ENCODE measurements at regions not wholly inside any gene's neighbourhood (a gene's known extent, or its start where the extent isn't known, plus 50 kb on each side); places are given as distances from the start of the nearest gene placed in this dataset.

GRCh38 chrX:16474511-16474910 lies 175.4 kb upstream of the S100G start:
- TF ChIP-seq, protein P1, sequence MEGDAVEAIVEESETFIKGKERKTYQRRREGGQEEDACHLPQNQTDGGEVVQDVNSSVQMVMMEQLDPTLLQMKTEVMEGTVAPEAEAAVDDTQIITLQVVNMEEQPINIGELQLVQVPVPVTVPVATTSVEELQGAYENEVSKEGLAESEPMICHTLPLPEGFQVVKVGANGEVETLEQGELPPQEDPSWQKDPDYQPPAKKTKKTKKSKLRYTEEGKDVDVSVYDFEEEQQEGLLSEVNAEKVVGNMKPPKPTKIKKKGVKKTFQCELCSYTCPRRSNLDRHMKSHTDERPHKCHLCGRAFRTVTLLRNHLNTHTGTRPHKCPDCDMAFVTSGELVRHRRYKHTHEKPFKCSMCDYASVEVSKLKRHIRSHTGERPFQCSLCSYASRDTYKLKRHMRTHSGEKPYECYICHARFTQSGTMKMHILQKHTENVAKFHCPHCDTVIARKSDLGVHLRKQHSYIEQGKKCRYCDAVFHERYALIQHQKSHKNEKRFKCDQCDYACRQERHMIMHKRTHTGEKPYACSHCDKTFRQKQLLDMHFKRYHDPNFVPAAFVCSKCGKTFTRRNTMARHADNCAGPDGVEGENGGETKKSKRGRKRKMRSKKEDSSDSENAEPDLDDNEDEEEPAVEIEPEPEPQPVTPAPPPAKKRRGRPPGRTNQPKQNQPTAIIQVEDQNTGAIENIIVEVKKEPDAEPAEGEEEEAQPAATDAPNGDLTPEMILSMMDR (conservative IDR thresholded peaks at IDR 0.05; ENCODE audit: low read length) = no peak
- no peak for TF ChIP-seq EZH2phosphoT487 (IDR thresholded peaks at IDR 0.05; ENCODE audit: borderline replicate concordance)

Data from Loucy (cell line).